Esophagus squamous epithelium (tissue), 5 donors: ENCODE measurements at regions not wholly inside any gene's neighbourhood (a gene's known extent, or its start where the extent isn't known, plus 50 kb on each side); places are given as distances from the start of the nearest gene placed in this dataset.

Source experiments
- DNase-seq: peaks from one replicate; lab custom pipeline; 2025; lab: John Stamatoyannopoulos, UW
- H3K27ac ChIP-seq, 4 donors: fragments of 200-600 bp; sonication (generic); one replicate each; pipeline ENCODE4 v1.5.1; 2016 to 2019; ENCODE audit warnings: mild to moderate bottlenecking in 1 of 4
- H3K27me3 ChIP-seq, 4 donors: fragments of 200-600 bp; sonication (generic); 1 replicate in 3 of 4; 2 replicates in 1 of 4; pipeline versions ENCODE4 v1.5.1 to v1.6.0; 2017 to 2021; ENCODE audit warnings: antibody characterized with exemption in 1 of 4
- H3K36me3 ChIP-seq, 3 donors: fragments of 200-600 bp; sonication (generic); one replicate each; pipeline ENCODE4 v1.5.1; 2016 to 2019
- H3K4me1 ChIP-seq, 3 donors: fragments of 200-600 bp; sonication (generic); one replicate each; pipeline ENCODE4 v1.5.1; 2017 to 2019
- H3K4me3 ChIP-seq, 4 donors: fragments of 200-600 bp; sonication (generic); 1 replicate in 3 of 4; 2 replicates in 1 of 4; pipeline ENCODE4 v1.5.1; 2016 to 2019; ENCODE audit warnings: mild to moderate bottlenecking in 2 of 4, moderate library complexity in 1 of 4
- H3K9me3 ChIP-seq, 3 donors: fragments of 200-600 bp; sonication (generic); one replicate each; pipeline ENCODE4 v1.5.1; 2016 to 2019
- POLR2A ChIP-seq, 4 donors: fragments of 450-650 bp; IDR thresholded peaks; one replicate each; pipeline ENCODE4 v1.6.1; 2017; ENCODE audit warnings: antibody characterized with exemption in 4 of 4, mild to moderate bottlenecking in 4 of 4, moderate library complexity in 3 of 4
- WGBS, 2 donors: methylation state at CpG; one replicate each; pipeline ENCODE4 v1.1.5; 2018; 5-methylcytosine and 5-hydroxymethylcytosine counted together
- intact Hi-C: fragments of 100-400 bp; cut with DNase I; formaldehyde crosslinking; loops from one replicate; pipeline ENCODE4 v1.15.0; 2022
- TF ChIP-seq, protein P1 (sequence below), 6 experiments: fragments of 450-650 bp in 4 of 6; fragments of 200-600 bp in 2 of 6; sonication (generic) in 2 of 6; IDR thresholded peaks; one replicate each; pipeline ENCODE4 v1.5.1; 2016 to 2019; ENCODE audit warnings: antibody characterized with exemption in 6 of 6, mild to moderate bottlenecking in 4 of 6, moderate library complexity in 4 of 6
- donor health status: DM: yes; HTN: yes; CAD: no.

DNA sequence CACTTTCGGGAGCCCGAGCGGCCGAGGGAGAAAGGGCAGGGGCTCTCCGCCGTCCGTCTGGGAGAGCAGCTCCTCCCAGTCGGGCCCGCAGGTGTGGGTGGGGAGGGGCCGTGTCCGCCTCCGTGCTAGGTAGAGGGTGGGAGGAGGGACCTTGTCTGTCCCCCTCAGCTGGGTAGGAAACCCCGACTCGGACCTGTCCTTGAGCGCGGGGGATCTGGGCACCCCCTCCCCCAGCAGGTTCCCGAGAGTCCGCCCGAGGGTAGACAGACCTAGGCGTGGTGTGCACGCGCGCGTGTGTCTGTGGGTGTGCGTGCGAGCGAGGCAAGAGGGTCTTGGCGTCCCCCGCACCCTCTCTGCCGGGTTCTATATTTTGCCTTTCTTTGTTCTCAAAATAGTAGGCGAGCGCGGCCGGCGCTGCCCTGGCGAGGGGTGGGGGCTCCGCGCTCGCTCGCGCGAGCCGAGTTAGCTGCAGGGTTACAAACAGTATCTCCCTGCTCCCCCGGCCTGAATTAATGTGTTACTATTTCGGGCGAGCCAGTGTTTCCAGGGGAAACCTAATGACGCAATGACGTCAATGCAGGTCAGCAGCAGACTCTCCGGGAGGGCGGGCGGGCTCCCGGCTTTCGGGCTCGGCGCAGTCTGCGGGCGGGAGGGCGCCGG lies 73.9 kb upstream of the LEP start:
- H3K27me3 ChIP-seq, result peaks cover 20 to 100% (median 31%) of the 10 kb centered on the region in 4 donors
- 0 to 1% methylated on average over 19 to 35 of the region's 59 CpGs for WGBS, 2 donors

DNA sequence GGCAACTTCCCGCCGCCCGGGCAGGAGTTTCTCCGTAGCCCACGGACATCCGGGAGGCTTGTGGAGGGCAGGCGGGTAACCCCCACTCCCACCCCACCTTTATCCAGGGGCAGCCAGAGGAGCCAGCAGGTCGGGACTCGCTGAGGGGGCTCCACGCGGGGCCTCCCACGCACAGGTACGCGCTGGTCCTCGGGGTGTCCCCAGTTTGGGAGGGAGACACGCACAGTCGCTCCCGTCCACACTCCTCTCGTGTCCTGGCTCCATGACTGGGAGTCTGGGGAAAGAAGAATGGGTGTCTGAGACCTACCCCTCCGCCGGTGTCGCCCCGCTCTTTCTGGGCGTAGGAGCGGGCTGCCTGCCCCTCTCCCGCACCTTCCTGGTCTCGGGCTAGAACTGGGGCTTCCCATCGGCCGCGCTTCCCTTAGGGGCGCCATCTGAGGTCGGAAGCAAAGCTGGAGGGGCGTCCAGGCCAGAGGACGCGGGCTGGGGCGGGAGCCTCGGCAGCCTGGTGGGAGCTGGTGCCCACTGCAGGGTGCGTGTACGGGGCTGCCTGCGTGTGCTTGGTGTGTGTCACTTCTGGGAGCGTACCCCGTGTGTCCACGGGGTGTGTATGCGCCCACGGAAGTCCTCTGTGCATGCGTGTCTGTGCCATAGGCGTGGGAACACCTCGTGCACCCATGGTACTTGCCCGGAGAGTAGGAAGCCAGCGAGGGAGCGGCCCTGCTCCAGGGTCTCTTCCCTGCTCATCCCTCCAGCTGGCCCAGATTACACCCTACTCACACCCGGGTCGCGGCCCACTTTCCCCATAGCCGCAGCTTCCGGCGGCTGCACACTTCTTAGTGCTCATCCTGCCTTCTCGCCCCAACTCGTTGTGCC lies 73.0 kb upstream of the LEP start:
- H3K27ac ChIP-seq, result no peak overlapping the region
- peaks cover 20 to 95% (median 31%) of the 10 kb centered on the region in 4 donors for H3K27me3 ChIP-seq
- H3K9me3 ChIP-seq, result no peaks in the 10 kb centered on the region
- H3K4me3 ChIP-seq, result peak overlapping the region; percentile 20 to 67 (median 43)
- 10 to 14% methylated on average over 2 to 15 of the region's 59 CpGs for WGBS, 2 donors
- DNase-seq, result no peak
- no peaks in the 10 kb centered on the region for H3K36me3 ChIP-seq
- no peak for TF ChIP-seq POLR2A (IDR thresholded peaks at IDR 0.05)
- TF ChIP-seq, protein P1, sequence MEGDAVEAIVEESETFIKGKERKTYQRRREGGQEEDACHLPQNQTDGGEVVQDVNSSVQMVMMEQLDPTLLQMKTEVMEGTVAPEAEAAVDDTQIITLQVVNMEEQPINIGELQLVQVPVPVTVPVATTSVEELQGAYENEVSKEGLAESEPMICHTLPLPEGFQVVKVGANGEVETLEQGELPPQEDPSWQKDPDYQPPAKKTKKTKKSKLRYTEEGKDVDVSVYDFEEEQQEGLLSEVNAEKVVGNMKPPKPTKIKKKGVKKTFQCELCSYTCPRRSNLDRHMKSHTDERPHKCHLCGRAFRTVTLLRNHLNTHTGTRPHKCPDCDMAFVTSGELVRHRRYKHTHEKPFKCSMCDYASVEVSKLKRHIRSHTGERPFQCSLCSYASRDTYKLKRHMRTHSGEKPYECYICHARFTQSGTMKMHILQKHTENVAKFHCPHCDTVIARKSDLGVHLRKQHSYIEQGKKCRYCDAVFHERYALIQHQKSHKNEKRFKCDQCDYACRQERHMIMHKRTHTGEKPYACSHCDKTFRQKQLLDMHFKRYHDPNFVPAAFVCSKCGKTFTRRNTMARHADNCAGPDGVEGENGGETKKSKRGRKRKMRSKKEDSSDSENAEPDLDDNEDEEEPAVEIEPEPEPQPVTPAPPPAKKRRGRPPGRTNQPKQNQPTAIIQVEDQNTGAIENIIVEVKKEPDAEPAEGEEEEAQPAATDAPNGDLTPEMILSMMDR (IDR thresholded peaks at IDR 0.05), result no peak
- H3K4me1 ChIP-seq, result peaks cover 19 to 28% (median 22%) of the 10 kb centered on the region in 3 donors
- intact Hi-C loops, result no loop called here

More for the DNA sequence above, 73.9 kb upstream of the LEP start:
- Histone ChIP-seq H3K4me3 (peak overlapping the region; percentile 20 to 67 (median 43)), H3K36me3 (no peaks in the 10 kb centered on the region), H3K9me3 (no peaks in the 10 kb centered on the region), H3K27ac (no peak overlapping the region), H3K4me1 (peaks cover 19 to 28% (median 22%) of the 10 kb centered on the region in 3 donors)
- TF ChIP-seq POLR2A (IDR thresholded peaks at IDR 0.05), result no peak
- TF ChIP-seq, protein P1 (IDR thresholded peaks at IDR 0.05), result no peak
- intact Hi-C loops, result no loop called here
- DNase-seq, result no peak

DNA sequence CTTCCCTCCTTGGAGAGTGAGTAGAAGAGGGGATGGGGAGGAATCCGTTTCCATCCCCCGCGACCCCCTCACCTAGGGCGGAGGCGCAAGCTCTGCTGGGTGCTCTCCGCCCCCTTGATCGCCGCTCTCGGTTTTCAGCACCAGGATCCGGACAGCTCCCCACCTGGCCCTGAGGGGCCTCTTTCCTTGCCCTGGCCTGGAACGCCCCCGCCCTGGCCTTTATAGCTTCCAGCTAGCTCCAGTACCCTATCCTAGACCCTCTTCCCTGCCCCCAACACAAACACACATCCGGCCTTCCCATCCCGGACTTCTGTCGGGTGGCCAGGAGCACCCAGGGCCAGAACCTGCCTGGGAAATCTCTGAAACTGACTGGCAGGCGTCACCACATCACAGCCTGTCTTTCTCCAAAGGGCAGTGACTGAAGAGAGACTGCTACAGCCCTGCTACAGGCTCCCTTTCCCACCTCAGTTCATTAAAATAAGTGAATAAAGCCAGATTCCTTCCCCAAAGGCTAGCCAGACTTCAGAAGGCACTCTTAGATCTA lies 72.3 kb upstream of the LEP start:
- Histone ChIP-seq H3K36me3 (no peaks in the 10 kb centered on the region), H3K4me3 (peak overlapping the region in 1 of 4 donors; percentile 67), H3K27ac (no peak overlapping the region), H3K27me3 (peaks cover 20 to 94% (median 31%) of the 10 kb centered on the region in 4 donors), H3K9me3 (no peaks in the 10 kb centered on the region), H3K4me1 (peaks cover 19 to 28% (median 22%) of the 10 kb centered on the region in 3 donors)
- intact Hi-C loops, result no loop called here
- DNase-seq, result no peak
- TF ChIP-seq, protein P1 (IDR thresholded peaks at IDR 0.05), result no peak
- TF ChIP-seq POLR2A (IDR thresholded peaks at IDR 0.05), result no peak
- WGBS, 2 donors, result 11 to 16% methylated on average over 12 to 16 of the region's 16 CpGs

DNA sequence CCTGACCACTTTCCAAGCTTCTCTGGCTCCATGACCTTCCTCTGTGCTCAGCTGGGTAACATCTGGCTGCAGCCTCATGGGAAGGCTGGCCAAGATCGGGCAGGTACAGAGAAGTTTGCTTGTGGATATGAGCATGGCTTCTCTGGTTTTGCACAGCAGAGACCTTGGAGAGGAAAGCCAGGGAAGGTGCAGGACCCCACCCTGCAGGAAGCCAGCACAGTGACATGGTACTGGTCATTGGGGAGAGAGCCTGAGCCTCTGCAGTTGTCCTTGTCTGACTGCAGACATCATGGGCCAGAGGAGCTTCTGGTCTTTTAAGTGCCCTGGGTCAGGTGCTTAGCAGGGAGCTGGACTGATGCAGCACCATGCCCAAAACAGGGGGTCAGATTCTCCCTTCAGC lies 70.6 kb upstream of the LEP start:
- intact Hi-C loops, result no loop called here
- no peak for TF ChIP-seq POLR2A (IDR thresholded peaks at IDR 0.05)
- TF ChIP-seq, protein P1 (IDR thresholded peaks at IDR 0.05), result no peak
- H3K27me3 ChIP-seq, result peaks cover 20 to 90% (median 28%) of the 10 kb centered on the region in 4 donors
- DNase-seq, result no peak
- 40% methylated on average over 1 of the region's 1 CpG; no CpG with 5 or more reads in 1 of the 2 donors for WGBS, 2 donors
- no peak overlapping the region for H3K4me3 ChIP-seq
- H3K4me1 ChIP-seq, result peaks cover 19 to 28% (median 22%) of the 10 kb centered on the region in 3 donors
- H3K27ac ChIP-seq, result no peak overlapping the region
- no peaks in the 10 kb centered on the region for H3K9me3 ChIP-seq
- H3K36me3 ChIP-seq, result no peaks in the 10 kb centered on the region
